GM21723 (cell line): ENCODE measurements at regions not wholly inside any gene's neighbourhood (a gene's known extent, or its start where the extent isn't known, plus 50 kb on each side); places are given as distances from the start of the nearest gene placed in this dataset.

Source experiments
- ATAC-seq: cut with Tn5 transposase; IDR thresholded peaks from one replicate; pipeline ENCODE4 v1.9.1; 2021; ENCODE audit warnings: mild to moderate bottlenecking, moderate library complexity; ENCODE audit not compliant: unreplicated experiment

DNA sequence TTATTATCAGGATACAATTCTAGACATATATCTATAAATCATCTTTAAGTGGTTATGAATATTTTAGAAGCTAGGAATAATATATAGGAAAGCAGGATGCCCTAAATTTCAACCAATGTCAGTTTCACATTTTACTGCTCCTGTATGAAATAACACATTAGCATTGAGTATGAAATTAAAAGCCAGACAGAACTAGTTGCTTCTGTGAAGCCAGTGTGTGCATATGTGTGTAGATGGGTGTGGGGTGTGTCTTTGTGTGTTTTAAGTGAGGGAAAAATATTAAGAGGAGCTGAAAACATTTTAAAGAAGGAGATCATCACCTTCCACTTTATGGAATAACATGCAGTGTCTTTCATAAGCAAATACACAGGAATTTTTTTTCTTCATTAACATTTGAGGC lies 271.4 kb upstream of the RORA start:
- ATAC-seq, result no peak

DNA sequence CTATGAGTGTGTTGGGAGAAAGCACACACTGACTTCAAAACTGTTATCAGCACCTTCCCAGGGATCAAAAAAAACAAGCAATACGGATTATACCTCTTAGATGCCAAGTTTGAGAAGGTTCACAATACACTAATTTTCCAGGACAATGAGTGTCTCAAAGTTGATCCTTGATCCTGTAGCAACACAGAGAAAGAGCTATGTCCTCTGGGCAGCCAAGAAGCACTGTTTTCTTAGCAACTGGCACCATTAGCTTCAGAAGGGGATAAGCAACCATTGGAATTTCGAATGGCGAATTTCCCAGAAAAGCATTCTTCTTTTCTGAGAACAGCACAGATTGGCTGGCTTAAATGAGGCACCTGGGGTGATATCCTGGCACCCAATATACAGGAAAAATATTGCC lies 270.3 kb upstream of the RORA start:
- no peak for ATAC-seq

DNA sequence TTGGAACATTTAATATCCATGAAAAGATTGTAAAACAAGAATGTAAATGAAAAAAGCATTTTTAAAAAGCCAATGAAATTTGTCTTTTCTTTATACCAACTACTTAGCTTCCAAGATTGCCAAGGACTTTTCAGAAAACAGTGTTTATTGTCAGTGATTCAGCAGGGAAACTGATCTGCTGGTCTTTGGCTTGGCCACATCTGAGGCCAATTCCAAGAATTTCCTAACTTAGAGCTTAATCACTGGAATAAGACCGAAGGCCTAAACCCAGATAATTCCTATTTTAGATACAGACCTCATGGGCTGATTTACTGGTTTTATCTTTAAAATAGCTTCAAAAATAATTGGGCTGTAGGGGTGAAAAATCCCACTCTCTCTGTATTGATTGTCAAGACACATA lies 260.5 kb upstream of the RORA start:
- ATAC-seq, result no peak

DNA sequence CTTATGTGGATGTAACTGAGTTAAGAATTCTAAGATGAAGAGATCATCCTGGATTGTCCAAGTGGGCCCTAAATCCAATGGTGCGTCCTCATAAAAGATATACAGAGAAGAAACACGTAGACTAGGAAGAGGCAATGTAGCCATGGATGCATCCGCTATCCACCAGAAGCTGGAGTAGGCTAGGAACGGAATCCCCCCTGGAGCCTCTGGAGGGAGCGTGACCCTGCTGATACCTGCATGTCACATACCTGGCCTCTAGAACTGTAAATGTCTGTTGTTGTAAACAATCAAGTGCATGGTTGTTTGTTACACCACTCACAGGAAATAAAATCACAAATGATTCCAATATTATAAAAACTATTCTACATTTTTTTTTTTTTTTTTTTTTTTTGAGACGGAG lies 254.5 kb upstream of the RORA start:
- no peak for ATAC-seq

DNA sequence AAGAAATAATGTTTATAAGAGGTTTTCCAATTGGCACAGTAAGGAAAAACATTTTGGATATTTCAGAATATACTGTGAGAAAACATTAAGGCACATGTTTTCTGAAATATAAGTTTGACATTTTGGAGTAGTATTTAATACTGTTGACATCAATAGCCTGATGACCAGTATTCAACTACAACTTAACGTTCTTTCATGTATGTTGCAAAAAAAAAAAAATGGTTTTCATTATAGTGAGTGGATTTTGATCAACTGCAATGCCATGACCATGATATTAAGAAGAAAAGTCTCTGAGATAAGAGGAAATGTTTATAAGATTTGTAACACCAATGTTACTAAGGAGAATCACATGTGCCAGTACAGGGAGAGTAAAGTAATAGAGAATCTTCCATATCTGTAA lies 252.8 kb upstream of the RORA start:
- no peak for ATAC-seq

DNA sequence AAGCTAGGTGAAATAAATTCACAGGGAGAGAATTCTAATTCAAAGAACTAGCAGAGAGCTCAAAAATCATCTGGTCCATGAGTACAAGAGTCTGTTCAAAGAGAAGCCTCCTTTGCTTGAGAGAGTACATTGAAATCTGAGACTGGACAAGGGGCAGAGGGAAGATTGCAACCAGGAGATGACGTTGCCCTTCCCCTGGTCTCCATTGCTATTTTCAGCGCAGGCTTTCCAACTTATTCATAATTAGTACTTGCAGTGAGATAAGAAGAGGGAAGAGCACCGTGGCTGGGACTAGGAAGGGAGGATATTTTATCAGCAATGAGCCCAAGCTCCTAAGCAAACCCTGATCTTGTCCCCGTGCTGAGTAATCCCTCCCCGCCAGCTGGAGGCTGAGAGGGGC lies 251.8 kb upstream of the RORA start:
- ATAC-seq, result no peak

DNA sequence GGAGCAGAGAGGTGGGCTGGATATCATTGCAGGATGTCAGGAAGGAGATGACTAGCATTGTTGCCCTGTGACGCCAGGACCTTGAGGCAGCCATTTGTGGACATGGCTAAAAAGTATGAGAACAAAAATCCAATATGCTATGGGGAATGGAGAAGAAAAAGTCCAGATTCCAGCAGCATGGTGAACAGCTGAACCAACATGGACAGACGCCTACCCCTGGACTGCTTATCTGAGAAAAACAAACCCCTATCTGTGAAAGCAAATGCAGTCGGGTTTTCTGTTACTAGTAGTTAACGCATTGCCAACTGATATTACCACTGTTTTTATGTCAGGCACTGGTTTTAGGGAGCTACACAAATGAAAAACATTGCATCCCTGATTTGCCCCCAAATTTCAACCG lies 251.2 kb upstream of the RORA start:
- ATAC-seq, result no peak

DNA sequence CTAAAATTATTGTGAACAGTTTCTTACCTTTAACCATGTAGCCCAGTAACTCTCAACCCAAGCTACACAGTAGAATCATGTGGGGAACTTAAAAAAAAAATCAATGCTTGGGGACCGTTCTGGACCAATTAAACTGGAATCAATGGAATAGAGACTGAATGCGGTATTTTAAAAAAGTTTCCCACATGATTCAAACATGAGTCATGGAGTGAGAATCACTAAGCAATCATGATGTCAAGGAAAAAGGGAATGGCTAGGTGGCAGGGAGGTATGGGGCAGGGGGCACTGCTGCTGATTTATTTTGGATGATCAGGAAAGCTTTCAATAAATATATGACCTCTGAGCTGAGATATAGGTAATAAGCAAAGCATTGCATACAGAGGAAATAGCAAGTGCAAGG lies 250.5 kb upstream of the RORA start:
- ATAC-seq, result no peak

DNA sequence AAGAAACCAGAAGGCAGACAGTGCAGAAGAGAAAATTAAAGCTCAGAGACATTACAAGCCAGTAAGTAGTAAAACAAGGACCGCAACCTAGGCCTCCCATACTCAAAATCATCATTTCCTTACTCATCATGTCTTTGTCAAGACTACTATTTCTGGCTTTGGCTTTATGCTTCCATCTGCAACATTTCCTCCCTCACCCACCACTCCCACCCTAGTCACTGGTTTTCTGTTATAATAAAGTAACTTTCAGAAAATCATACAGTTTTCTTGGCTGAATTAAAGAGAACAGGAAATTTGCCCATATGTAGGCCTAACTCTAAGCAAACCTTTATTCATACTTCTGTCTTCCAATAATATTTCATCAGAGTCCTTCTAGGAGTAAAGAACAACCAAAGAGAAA lies 247.6 kb upstream of the RORA start:
- no peak for ATAC-seq

DNA sequence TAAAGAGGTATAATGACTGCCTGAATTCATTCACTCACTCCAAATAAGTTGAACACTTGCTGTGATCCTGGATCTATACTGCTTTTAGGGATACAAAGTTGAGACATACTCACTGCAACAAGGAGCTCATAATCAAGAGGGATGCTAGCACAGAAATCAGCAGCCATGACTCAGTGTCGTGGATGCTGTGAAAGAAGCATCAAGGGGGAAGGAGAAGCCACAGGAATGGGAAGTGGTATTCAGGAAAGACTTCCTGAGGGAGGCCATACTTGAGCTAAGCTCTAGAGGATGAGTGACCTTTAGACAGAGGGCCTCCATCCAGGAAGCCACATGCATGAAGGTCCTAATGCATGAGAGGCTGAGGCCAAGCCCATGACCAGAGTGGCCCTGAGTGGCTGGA lies 245.7 kb upstream of the RORA start:
- no peak for ATAC-seq

DNA sequence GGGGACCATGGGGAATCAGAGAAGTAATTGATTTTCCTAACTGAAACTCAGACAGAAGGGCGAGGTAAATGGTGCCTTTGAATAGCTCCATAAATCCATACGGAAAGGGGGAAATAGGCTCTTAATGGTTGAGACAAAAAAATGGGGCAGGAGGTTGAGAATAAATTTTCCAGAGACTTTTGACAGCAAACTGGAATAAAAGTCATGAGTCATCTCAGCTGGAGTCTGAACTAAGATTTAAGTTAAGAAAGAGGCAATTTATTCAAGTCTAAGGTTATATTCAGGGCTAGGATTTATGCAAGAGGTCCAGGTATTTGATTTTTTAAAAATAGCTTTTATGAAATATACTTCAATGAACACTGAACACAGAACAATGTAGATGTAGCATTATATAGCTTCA lies 238.7 kb upstream of the RORA start:
- ATAC-seq, result no peak

DNA sequence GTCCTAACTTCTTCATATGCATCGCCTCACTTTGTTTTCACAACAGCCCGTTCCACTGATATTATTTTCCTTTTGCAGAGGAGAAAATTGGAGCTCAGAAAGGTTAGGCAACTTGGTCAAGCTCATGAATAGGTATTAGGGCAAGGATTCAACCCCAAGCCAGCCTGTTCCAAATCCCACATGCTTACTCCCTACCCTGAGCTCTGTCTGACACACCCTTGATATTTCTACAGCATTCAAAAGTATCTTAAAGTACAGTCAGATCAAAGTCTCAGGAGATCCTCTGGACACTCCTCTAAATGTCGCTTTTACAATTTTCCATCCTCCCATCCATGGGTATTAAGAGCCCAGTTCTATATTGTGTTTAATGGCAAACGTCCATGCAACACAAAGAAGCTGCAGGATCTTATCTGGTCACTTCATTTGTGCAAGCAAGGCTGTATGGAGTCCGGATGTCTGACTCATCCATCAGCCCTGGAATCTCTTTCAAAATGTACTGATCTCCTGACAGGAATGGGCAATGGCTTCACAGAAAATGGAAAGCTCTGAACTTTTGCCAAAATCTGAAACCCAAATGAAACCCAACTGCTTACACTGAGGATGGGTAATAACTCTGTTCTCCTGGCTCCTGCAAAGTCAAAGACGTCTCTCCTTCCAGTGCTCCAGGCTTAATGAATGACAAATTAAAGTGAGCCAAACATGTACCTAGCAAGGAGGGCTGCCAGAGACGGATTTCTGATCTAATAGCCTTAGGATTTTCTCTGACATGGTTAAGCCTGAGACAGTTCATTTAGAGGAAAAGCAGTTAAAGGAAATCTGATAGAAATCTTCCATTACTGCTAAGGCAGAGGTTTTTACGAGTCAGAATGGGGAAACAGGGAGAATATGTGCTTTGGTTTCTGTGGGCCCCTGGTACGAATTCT lies 230.9 kb upstream of the RORA start:
- ATAC-seq, result no peak

DNA sequence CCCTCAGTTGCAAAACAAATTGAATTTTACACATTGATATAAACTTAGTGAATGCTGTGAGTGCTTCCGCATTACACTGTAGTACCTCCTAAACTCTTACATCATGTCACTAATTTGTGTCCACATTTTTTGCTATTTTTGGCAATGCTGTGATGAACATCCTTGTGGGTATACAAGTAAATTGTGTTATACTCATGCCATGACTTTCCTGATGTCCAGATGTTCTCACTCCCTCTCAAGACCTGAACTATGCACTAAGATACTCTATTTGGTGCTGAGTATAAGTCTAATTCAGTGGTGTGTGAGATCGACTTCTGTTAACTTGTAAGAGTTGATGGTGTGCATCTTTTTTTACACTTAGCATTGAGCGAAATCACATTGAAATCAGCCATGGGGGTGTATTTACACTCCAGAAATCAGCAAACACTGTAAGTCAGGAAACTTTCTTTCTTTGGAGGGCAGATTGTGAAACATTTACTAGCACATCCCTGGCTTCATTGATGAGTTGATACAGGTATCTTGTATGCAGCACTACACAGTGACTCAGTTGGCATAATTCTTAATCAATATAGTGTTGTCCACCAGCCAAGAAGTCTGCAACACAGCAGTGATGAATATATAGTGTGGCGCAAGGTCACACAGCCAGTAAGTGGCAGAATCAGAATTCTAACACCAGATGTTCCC lies 228.1 kb upstream of the RORA start:
- no peak for ATAC-seq

DNA sequence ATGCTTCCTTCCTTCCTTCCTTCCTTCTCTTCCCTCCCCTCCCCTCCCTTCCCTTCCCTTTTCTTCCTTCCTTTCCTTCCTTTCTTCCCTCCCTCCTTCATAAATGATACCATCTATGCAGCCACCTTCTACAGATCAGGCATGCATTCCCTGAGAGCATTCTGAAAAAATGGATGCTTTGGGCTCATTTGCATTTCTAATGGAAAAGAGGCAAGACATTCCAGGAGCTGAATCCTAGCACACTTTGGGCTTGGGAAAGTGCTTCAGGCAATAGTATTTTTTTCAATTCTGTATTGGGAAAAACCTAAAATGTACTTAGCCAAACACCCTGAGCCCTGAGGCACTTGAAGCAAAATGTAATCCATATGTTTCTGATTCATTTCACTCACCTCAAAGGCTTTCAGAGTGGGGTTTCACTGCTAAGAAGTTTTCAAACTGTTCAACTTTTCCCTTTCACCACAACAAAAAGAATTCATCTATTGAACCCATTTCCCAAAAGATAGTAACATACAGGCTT lies 220.1 kb upstream of the RORA start:
- no peak for ATAC-seq

DNA sequence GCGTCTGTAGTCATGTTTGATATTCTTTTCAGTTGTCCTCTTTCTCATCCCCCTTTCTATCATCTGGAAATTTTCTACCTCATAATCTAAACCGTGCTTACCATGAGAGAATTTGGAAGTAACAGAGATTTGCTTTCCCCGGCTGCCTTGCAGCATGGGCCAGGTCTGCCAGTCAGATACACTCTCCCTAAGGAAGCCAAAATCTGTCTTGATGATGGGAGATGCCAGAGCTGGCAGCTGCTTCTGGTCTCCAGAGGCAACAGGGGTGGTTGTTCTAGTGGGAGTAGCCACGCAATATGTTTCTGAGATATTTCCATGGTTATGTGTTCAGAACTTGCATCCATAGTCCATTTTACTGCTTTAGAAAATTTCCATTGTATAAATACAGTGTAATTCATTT lies 218.9 kb upstream of the RORA start:
- no peak for ATAC-seq

DNA sequence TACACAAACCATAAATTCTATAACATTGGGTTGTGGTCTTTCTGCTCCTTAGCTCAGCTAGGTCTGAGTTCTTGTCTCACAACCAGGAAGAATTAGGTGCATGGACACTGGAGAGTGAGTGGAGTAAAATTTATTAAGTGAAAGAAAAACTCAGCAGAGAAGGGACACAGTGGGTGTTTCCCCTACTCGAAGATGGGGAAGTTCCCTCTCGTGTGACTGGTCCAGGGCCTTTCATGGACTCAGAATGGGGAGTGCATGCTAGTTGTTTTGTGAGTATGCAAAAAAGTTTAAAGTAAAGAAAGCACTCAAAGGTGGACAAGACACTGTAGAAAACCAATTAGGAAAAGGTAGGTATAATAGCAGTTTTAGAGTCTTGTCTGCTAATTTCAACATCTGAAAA lies 215.5 kb upstream of the RORA start:
- no peak for ATAC-seq

DNA sequence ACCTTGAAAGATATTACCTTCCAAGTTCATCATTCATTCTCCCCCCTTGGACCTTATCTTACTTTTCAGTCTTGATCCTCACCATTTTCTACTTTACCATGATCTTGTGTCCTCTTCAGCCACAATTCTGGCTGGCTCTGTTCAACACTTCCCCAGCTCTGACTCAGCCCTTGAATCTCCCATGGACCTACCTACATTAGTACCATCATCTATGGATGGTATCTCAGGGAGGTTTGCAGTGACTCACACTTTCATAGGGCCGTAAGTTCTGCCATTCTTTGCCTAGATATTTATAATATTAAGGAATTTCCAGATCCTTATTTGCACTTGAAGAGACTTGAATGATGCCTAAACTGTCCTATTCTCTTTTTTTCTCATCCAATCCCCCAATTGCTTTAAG lies 213.7 kb upstream of the RORA start:
- no peak for ATAC-seq

DNA sequence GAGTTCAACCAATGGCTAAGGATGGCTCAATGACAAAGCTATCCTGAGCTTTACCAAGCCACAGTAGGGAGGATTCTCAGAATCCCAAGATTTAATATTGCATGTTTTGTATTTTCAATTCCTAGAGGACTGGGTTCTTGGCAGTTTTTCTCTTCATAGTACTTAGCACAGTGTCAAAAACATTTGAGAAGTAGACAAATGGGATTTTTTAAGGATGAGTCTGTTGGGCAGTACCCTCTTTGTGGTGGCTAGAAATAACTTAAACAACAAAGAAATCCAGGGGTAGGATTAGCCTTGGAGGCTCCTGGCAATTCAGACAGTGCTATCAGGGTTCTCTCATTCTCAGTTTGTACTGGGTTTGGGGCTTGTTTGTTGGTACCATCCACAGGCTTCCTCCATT lies 212.8 kb upstream of the RORA start:
- no peak for ATAC-seq

DNA sequence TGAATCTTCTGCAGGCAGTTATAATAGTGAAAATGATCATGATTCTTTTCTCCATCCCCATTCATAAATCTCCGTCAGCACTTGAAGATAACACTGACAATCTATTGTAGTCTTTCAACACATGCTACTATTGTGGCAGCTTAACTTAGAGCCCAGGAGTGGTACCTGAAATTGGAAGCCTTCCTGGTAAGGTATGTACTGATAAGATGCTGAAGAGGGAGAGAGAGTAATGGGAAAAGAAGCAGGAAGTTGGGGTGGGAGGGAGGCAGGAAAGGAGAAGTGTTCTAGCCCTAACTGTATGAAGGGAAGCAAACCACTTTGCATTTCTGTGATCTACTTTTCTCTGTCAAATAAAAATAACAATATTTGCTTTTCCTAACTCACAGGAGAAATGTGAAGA lies 197.4 kb upstream of the RORA start:
- ATAC-seq, result no peak

DNA sequence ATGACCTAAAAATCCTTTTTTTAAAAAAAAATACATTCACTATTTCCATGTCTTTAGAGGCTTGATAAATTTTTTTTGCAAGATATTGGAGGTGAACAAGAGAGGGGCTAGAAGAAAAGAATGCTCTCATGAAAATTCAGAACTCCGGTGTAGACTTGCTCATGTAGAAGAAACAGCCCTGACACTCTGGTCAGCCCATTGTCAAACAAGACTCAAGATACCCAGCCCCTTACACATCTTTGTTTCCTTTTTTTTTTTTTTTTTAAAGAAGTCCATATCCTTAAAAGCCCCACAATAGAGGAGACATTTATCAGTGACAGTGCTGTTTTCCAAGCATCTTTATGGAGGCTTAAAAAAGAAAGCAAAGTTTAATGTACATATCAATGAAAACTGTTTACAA lies 196.8 kb upstream of the RORA start:
- ATAC-seq, result no peak

DNA sequence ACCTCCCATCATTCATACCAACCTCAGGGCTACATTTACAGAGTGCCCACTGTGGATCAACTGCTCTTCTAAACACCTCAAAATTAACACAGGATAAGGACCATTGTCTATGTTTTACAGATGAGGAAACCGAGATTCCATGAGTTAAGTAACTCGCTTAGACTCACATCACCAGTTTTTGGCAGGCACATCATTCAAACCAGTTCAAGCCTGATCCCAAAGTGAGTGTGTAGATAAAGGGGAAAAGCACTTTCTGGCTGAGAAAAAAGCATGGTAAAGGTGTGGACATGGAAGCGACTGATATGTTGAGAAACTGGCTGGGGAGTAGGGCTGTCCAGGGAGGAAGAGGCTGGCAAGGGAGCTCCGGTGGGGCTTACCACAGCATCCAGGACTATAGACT lies 193.7 kb upstream of the RORA start:
- ATAC-seq, result no peak

DNA sequence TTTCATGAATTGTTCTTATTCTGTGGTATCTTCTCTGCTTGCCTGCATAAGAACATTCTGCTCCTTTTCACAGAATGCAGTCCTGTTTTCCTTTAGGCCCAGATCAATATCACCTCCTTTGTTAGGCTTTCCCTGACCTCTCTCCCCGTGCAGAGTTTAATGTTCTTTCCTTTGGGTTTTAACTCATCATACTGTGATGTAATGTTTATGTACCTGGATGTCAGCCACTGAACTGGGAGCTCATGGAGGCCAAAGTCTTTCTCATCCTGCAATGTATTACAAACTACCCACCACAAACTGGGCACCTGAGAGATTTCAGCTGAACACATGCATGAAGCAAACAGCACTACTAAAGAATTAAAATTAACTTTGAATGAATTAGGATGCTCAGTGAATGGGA lies 192.8 kb upstream of the RORA start:
- ATAC-seq, result no peak
